Transverse colon (tissue), 4 donors: ENCODE measurements at regions not wholly inside any gene's neighbourhood (a gene's known extent, or its start where the extent isn't known, plus 50 kb on each side); places are given as distances from the start of the nearest gene placed in this dataset.

Experiments used
- CTCF ChIP-seq, 5 experiments: fragments of 200-600 bp in 3 of 5; fragments of 450-650 bp in 2 of 5; sonication (generic) in 3 of 5; IDR thresholded peaks; 1 replicate in 2 of 5; 2 replicates in 3 of 5; pipeline ENCODE4 v1.5.1; 2016 to 2017; ENCODE audit warnings: antibody characterized with exemption in 5 of 5, inconsistent platforms in 3 of 5, mild to moderate bottlenecking in 2 of 5, moderate library complexity in 1 of 5
- POLR2A ChIP-seq: fragments of 450-650 bp; IDR thresholded peaks from one replicate; pipeline ENCODE4 v1.6.1; 2016; ENCODE audit warnings: antibody characterized with exemption, mild to moderate bottlenecking, moderate library complexity
- POLR2AphosphoS5 ChIP-seq, 3 donors: sonication (generic); formaldehyde crosslinking; IDR thresholded peaks; one replicate each; pipeline ENCODE4 v1.6.1; 2016; ENCODE audit warnings: antibody characterized with exemption in 3 of 3

GRCh38 chr19:28960986-28961705 lies 251.8 kb downstream of the UQCRFS1 start:
- TF ChIP-seq CTCF (IDR thresholded peaks at IDR 0.05) (no peak), POLR2A (no peak), POLR2AphosphoS5 (IDR thresholded peaks at IDR 0.05) (no peak)
